Trophoblast cell (in vitro differentiated cells and primary cell): ENCODE measurements at regions not wholly inside any gene's neighbourhood (a gene's known extent, or its start where the extent isn't known, plus 50 kb on each side); places are given as distances from the start of the nearest gene placed in this dataset.
"Not testable (repeated sequence)": the region's sequence is repeated elsewhere in the genome, so short reads cannot be mapped to it uniquely, and the experiment has no call there.

Source experiments
- DNase-seq, 2 donors: peaks; one replicate each; pipeline ENCODE4 v3.0.0-alpha.2; 2016
- H2AFZ ChIP-seq: 2 replicates; pipeline ENCODE4 v1.6.1; 2013; ENCODE audit warnings: low read length, moderate library complexity, mild to moderate bottlenecking; ENCODE audit not compliant: insufficient read depth, poor library complexity
- H2AK5ac ChIP-seq: 2 replicates; pipeline ENCODE4 v1.6.1; 2013; ENCODE audit warnings: mild to moderate bottlenecking, low read length
- H2BK120ac ChIP-seq: 2 replicates; pipeline ENCODE4 v1.6.1; 2013; ENCODE audit warnings: low read length, mild to moderate bottlenecking, moderate library complexity; ENCODE audit not compliant: insufficient read depth, poor library complexity
- H2BK12ac ChIP-seq: 2 replicates; pipeline ENCODE4 v1.6.1; 2013; ENCODE audit warnings: mild to moderate bottlenecking, low read length, moderate library complexity
- H2BK5ac ChIP-seq: 2 replicates; pipeline ENCODE4 v1.6.1; 2013; ENCODE audit warnings: low read length, low read depth, moderate library complexity, mild to moderate bottlenecking; ENCODE audit not compliant: poor library complexity
- H3K14ac ChIP-seq: 2 replicates; pipeline ENCODE4 v1.6.1; 2013; ENCODE audit warnings: mild to moderate bottlenecking, low read length
- H3K18ac ChIP-seq: 2 replicates; pipeline ENCODE4 v1.6.1; 2013; ENCODE audit warnings: mild to moderate bottlenecking, low read length
- H3K23ac ChIP-seq: 2 replicates; pipeline ENCODE4 v1.6.1; 2013; ENCODE audit warnings: low read length
- H3K27ac ChIP-seq: 2 replicates; pipeline ENCODE4 v1.5.1; 2013; ENCODE audit warnings: low read depth, mild to moderate bottlenecking, inconsistent platforms, low read length, moderate library complexity
- H3K27me3 ChIP-seq: 2 replicates; pipeline ENCODE4 v1.6.1; 2013; ENCODE audit warnings: inconsistent platforms, mild to moderate bottlenecking, low read length, moderate library complexity; ENCODE audit not compliant: insufficient read depth
- H3K36me3 ChIP-seq, 2 experiments: 1 replicate in 1 of 2; 2 replicates in 1 of 2; pipeline ENCODE4 v1.6.1; 2013; ENCODE audit warnings: low read length in 2 of 2, mild to moderate bottlenecking in 2 of 2, moderate library complexity in 1 of 2; ENCODE audit not compliant: insufficient read depth in 2 of 2, control insufficient read depth in 1 of 2
- H3K4ac ChIP-seq: 2 replicates; pipeline ENCODE4 v1.6.1; 2013; ENCODE audit warnings: low read depth, mild to moderate bottlenecking, low read length, moderate library complexity
- H3K4me1 ChIP-seq, 2 experiments: 1 replicate in 1 of 2; 2 replicates in 1 of 2; pipeline ENCODE4 v1.6.1; 2013; ENCODE audit warnings: low read length in 2 of 2, mild to moderate bottlenecking in 2 of 2, moderate library complexity in 1 of 2; ENCODE audit not compliant: insufficient read depth in 2 of 2, control insufficient read depth in 1 of 2
- H3K4me2 ChIP-seq: 2 replicates; pipeline ENCODE4 v1.6.1; 2013; ENCODE audit warnings: inconsistent platforms, mild to moderate bottlenecking, low read length, moderate library complexity
- H3K4me3 ChIP-seq: 2 replicates; pipeline ENCODE4 v1.5.1; 2013; ENCODE audit warnings: mild to moderate bottlenecking, low read depth, low read length, inconsistent platforms
- H3K79me1 ChIP-seq: one replicate; pipeline ENCODE4 v1.6.1; 2013; ENCODE audit warnings: low read length
- H3K79me2 ChIP-seq: 2 replicates; pipeline ENCODE4 v1.6.1; 2013; ENCODE audit warnings: low read length, mild to moderate bottlenecking; ENCODE audit not compliant: control insufficient read depth, insufficient read depth, poor library complexity
- H3K9ac ChIP-seq: 2 replicates; pipeline ENCODE4 v1.6.1; 2013; ENCODE audit warnings: mild to moderate bottlenecking, low read length
- H3K9me3 ChIP-seq: 2 replicates; pipeline ENCODE4 v1.6.1; 2013; ENCODE audit warnings: low read depth, mild to moderate bottlenecking, control low read depth, inconsistent platforms, low read length; ENCODE audit not compliant: insufficient read depth
- H4K12ac ChIP-seq: 2 replicates; pipeline ENCODE4 v1.6.1; 2013; ENCODE audit warnings: low read depth, mild to moderate bottlenecking, low read length, moderate library complexity
- H4K8ac ChIP-seq: 2 replicates; pipeline ENCODE4 v1.6.1; 2013; ENCODE audit warnings: low read depth, mild to moderate bottlenecking, low read length, moderate library complexity
- H4K91ac ChIP-seq: one replicate; pipeline ENCODE4 v1.6.1; 2013; ENCODE audit warnings: low read depth, mild to moderate bottlenecking, low read length, moderate library complexity
- WGBS: extraction: QIAGEN DNeasy Blood & Tissue Kit; methylation state at CpG from one replicate; pipeline ENCODE4 v1.1.7; 2013; ENCODE audit warnings: missing lambda C conversion rate; ENCODE audit not compliant: insufficient read length, insufficient coverage; ENCODE audit errors: extremely low coverage; 5-methylcytosine and 5-hydroxymethylcytosine counted together

DNA sequence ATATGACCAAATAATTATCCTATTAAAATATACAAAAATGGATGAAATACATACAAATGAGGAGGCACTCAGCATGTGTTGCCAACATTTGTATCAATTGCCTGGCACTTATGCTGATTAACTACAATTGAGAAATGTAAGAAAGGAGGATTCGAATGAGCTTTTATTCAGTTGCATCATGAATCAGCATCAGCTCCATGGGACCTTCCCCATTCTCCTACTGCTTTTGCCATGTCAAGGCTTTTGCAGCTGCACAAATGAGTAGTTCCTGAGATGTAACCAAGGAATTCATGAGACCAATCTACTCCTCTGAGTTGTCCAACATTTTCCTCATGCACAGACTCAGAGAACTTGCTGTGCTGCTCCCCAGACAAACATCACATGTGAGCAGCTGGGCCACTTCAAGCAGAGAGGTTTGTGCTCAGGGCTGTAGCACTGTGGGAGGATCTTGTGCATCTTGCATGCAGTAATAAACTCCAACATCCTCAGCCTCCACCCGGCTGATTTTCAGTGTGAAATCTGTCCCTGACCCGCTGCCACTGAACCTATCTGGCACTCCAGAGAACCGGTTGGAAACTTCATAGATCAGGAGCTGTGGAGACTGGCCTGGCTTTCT, 504.3 kb downstream of the RPIA start:
- H3K79me2 ChIP-seq, H4K8ac ChIP-seq, H2BK120ac ChIP-seq, DNase-seq, H2BK12ac ChIP-seq, H3K9ac ChIP-seq, H3K4me3 ChIP-seq, H3K4me2 ChIP-seq, H3K14ac ChIP-seq, H3K18ac ChIP-seq, H2BK5ac ChIP-seq, H3K9me3 ChIP-seq, H2AK5ac ChIP-seq, H3K79me1 ChIP-seq, H3K4me1 ChIP-seq, H3K36me3 ChIP-seq, H3K23ac ChIP-seq, H4K12ac ChIP-seq, H3K27ac ChIP-seq, H3K27me3 ChIP-seq, H2AFZ ChIP-seq, H3K4ac ChIP-seq, H4K91ac ChIP-seq: not testable (repeated sequence)
- no CpG with 5 or more reads among the region's 4 CpGs for WGBS

DNA sequence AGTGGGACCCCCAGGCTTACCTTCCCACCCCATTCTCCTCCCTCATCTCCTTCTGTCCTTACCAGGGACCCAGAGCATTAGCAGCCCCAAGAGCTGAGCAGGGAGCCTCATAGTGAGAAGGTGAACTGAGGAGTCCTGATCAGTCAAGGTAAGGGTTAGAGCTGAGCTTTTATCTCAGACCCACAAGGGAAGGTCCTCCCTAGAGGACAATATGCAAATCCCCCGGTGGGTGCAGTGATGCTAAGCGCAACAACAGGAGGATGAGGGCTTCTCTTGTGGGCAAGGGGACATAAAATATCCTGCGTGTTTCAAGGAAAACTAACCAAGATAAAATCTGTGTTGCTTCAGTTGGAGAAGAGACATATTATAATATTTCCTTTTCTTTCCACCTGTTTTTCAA, 505.2 kb downstream of the RPIA start:
- not testable (repeated sequence) for H4K8ac ChIP-seq, H3K4ac ChIP-seq, H3K4me2 ChIP-seq, H2AK5ac ChIP-seq, H4K12ac ChIP-seq, H3K79me2 ChIP-seq, H3K9me3 ChIP-seq, H3K27ac ChIP-seq, H3K18ac ChIP-seq, H3K9ac ChIP-seq, H2BK5ac ChIP-seq, H3K4me1 ChIP-seq, H4K91ac ChIP-seq, H3K36me3 ChIP-seq, DNase-seq, H2AFZ ChIP-seq, H3K23ac ChIP-seq, H3K79me1 ChIP-seq, H3K4me3 ChIP-seq, H2BK12ac ChIP-seq, H3K27me3 ChIP-seq, H3K14ac ChIP-seq, H2BK120ac ChIP-seq
- WGBS, result no CpG with 5 or more reads among the region's 3 CpGs

DNA sequence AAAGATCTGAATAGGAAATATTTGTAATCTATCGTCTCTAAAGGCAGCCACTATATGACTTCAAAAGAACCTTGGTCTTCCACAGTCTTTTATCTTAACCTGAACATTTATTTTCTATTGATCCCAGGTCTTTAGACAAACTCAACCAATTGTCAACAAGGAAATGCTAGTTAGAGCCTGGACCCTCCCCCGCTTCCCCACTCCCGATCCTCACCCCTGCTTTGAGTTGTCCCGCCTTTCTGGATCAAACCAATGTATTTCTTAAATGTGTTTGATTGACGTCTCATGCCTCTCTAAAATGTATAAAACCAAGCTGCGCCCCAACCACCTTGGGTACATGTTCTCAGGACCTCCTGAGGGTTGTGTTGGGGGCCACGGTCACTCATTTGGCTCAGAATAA, 506.6 kb downstream of the RPIA start:
- H3K4me3 ChIP-seq, DNase-seq, H3K4me1 ChIP-seq, H3K27ac ChIP-seq, H2BK5ac ChIP-seq, H2BK120ac ChIP-seq, H4K8ac ChIP-seq, H3K4ac ChIP-seq, H3K9me3 ChIP-seq, H3K36me3 ChIP-seq, H4K12ac ChIP-seq, H3K79me1 ChIP-seq, H2BK12ac ChIP-seq, H3K14ac ChIP-seq, H2AK5ac ChIP-seq, H2AFZ ChIP-seq, H3K18ac ChIP-seq, H3K4me2 ChIP-seq, H3K79me2 ChIP-seq, H4K91ac ChIP-seq, H3K9ac ChIP-seq, H3K27me3 ChIP-seq, H3K23ac ChIP-seq: not testable (repeated sequence)
- WGBS, result no CpG with 5 or more reads among the region's 7 CpGs

DNA sequence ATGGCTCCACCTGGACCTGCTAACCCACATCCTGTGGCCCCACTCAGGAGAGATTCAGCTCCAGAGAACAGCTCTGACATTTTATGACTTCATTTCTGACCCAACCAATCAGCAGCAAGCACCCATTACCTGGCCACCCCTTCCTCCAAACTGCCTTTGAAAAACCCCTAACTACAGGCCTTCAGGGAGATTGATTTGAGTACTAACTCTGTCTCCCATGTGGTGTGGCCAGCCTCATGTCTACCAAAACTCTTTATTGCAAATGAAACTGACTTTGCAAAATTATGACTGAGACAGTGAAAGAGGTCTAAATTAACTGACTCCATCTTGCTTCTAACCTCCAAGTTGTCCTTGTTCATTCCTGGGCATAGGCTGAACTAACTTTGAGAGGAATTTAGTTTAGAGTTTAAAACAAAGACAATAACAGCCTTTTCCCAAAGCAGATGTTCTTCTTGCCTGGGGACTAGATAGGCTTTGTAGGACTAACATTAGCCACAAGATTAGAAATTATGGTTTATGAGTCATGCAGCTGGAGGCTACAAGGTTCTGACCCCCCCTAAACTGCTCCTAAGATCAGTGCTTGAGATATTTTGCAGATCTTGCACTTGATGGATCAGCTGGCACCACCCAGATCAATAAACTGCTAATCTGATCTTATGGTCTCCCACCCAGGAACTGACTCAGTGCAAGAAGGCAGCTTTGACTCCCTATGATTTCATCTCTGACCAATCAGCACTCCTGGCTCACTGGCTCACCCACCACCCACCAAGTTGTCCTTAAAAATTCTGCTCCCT, 508.2 kb downstream of the RPIA start:
- DNase-seq, H2BK5ac ChIP-seq, H2BK12ac ChIP-seq, H3K9ac ChIP-seq, H3K9me3 ChIP-seq, H3K4me3 ChIP-seq, H3K79me2 ChIP-seq, H2AK5ac ChIP-seq, H3K27me3 ChIP-seq, H2BK120ac ChIP-seq, H3K23ac ChIP-seq, H3K4me2 ChIP-seq, H4K12ac ChIP-seq, H3K79me1 ChIP-seq, H2AFZ ChIP-seq, H4K8ac ChIP-seq, H3K36me3 ChIP-seq, H4K91ac ChIP-seq, H3K4ac ChIP-seq, H3K14ac ChIP-seq, H3K4me1 ChIP-seq, H3K18ac ChIP-seq, H3K27ac ChIP-seq: not testable (repeated sequence)
